H9 (cell line): ENCODE measurements at regions not wholly inside any gene's neighbourhood (a gene's known extent, or its start where the extent isn't known, plus 50 kb on each side); places are given as distances from the start of the nearest gene placed in this dataset.

Source experiments
- DNase-seq: peaks from one replicate; pipeline ENCODE4 v3.0.0-alpha.2; 2017
- H2AFZ ChIP-seq: one replicate; pipeline ENCODE4 v1.6.1; 2013; ENCODE audit warnings: mild to moderate bottlenecking, low read length, control low read depth, moderate library complexity
- H2AK5ac ChIP-seq: 2 replicates; pipeline ENCODE4 v1.6.1; 2013; ENCODE audit warnings: low read length, control low read depth, mixed read lengths; ENCODE audit not compliant: insufficient read length
- H2BK120ac ChIP-seq: one replicate; pipeline ENCODE4 v1.6.1; 2013; ENCODE audit warnings: low read depth, mild to moderate bottlenecking, low read length, control low read depth, inconsistent platforms; ENCODE audit not compliant: poor library complexity, severe bottlenecking
- H2BK12ac ChIP-seq: 2 replicates; pipeline ENCODE4 v1.6.1; 2013; ENCODE audit warnings: low read length, control low read depth, mixed read lengths, low read depth; ENCODE audit not compliant: insufficient read length
- H2BK15ac ChIP-seq: 2 replicates; pipeline ENCODE4 v1.6.1; 2013; ENCODE audit warnings: low read depth, low read length, control low read depth
- H2BK20ac ChIP-seq: one replicate; pipeline ENCODE4 v1.6.1; 2013; ENCODE audit warnings: low read depth, mild to moderate bottlenecking, low read length, control low read depth, inconsistent platforms; ENCODE audit not compliant: poor library complexity, severe bottlenecking
- H2BK5ac ChIP-seq: 2 replicates; pipeline ENCODE4 v1.6.1; 2013; ENCODE audit warnings: low read length, control low read depth, mixed read lengths; ENCODE audit not compliant: insufficient read length
- H3K14ac ChIP-seq: 2 replicates; pipeline ENCODE4 v1.6.1; 2013; ENCODE audit warnings: low read length, control low read depth; ENCODE audit not compliant: insufficient read depth
- H3K18ac ChIP-seq: 2 replicates; pipeline ENCODE4 v1.6.1; 2013; ENCODE audit warnings: low read depth, mild to moderate bottlenecking, mixed read lengths, low read length, control low read depth; ENCODE audit not compliant: insufficient read length
- H3K23ac ChIP-seq: 2 replicates; pipeline ENCODE4 v1.6.1; 2013; ENCODE audit warnings: low read length, control low read depth, mixed read lengths, low read depth; ENCODE audit not compliant: insufficient read length
- H3K23me2 ChIP-seq: 2 replicates; pipeline ENCODE4 v1.6.1; 2013; ENCODE audit warnings: low read depth, mild to moderate bottlenecking, mixed read lengths, low read length, control low read depth; ENCODE audit not compliant: insufficient read length, poor library complexity, severe bottlenecking
- H3K27ac ChIP-seq: 2 replicates; pipeline ENCODE4 v1.5.1; 2013; ENCODE audit warnings: low read length, control low read depth, mixed read lengths, low read depth; ENCODE audit not compliant: insufficient read length
- H3K27me3 ChIP-seq: 2 replicates; pipeline ENCODE4 v1.6.1; 2013; ENCODE audit warnings: low read length, control low read depth, inconsistent platforms; ENCODE audit not compliant: insufficient read depth
- H3K4ac ChIP-seq: 2 replicates; pipeline ENCODE4 v1.6.1; 2013; ENCODE audit warnings: low read depth, mild to moderate bottlenecking, control low read depth, inconsistent platforms, low read length, moderate library complexity
- H3K4me1 ChIP-seq: 2 replicates; pipeline ENCODE4 v1.6.1; 2013; ENCODE audit warnings: low read length, control low read depth, inconsistent platforms; ENCODE audit not compliant: insufficient read depth
- H3K4me2 ChIP-seq: 2 replicates; pipeline ENCODE4 v1.6.1; 2013; ENCODE audit warnings: low read length, control low read depth, mixed read lengths; ENCODE audit not compliant: insufficient read length, insufficient read depth
- H3K56ac ChIP-seq: 2 replicates; pipeline ENCODE4 v1.6.1; 2013; ENCODE audit warnings: low read depth, mild to moderate bottlenecking, mixed read lengths, low read length, control low read depth; ENCODE audit not compliant: insufficient read length
- H3K79me1 ChIP-seq: 2 replicates; pipeline ENCODE4 v1.6.1; 2013; ENCODE audit warnings: low read depth, mild to moderate bottlenecking, moderate library complexity, low read length, control low read depth, inconsistent platforms; ENCODE audit not compliant: insufficient read depth, poor library complexity, severe bottlenecking
- H3K79me2 ChIP-seq: 2 replicates; pipeline ENCODE4 v1.6.1; 2013; ENCODE audit warnings: low read length, control low read depth, inconsistent platforms; ENCODE audit not compliant: insufficient read depth
- H3K9ac ChIP-seq: 2 replicates; pipeline ENCODE4 v1.6.1; 2013; ENCODE audit warnings: low read length, control low read depth, mixed read lengths; ENCODE audit not compliant: insufficient read length; ENCODE audit errors: extremely low read depth
- H3K9me3 ChIP-seq: one replicate; pipeline ENCODE4 v1.6.1; 2013; ENCODE audit warnings: low read depth, low read length, inconsistent platforms; ENCODE audit not compliant: control insufficient read depth
- H3T11ph ChIP-seq: one replicate; pipeline ENCODE4 v1.6.1; 2013; ENCODE audit warnings: mild to moderate bottlenecking, low read length, control low read depth, inconsistent platforms
- H4K20me1 ChIP-seq: one replicate; pipeline ENCODE4 v1.6.1; 2013; ENCODE audit not compliant: control insufficient read depth, insufficient read length, insufficient read depth
- H4K5ac ChIP-seq: 2 replicates; pipeline ENCODE4 v1.6.1; 2013; ENCODE audit warnings: low read depth, mild to moderate bottlenecking, mixed read lengths, low read length, control low read depth; ENCODE audit not compliant: insufficient read length
- H4K8ac ChIP-seq: replicated peaks from 2 replicates; pipeline ENCODE4 v1.6.1; 2013; ENCODE audit warnings: low read length, control low read depth, mixed read lengths, low read depth; ENCODE audit not compliant: insufficient read length
- H4K91ac ChIP-seq: 2 replicates; pipeline ENCODE4 v1.6.1; 2013; ENCODE audit warnings: low read depth, mild to moderate bottlenecking, moderate library complexity, mixed read lengths, low read length, control low read depth; ENCODE audit not compliant: insufficient read length
- H3K27ac Mint-ChIP-seq, 3 experiments: 2 replicates in 2 of 3; 3 replicates in 1 of 3; pipeline ENCODE4 v1.8.0; 2020 to 2021; ENCODE audit warnings: mixed read lengths in 3 of 3, mild to moderate bottlenecking in 1 of 3, moderate library complexity in 1 of 3
- H3K27me3 Mint-ChIP-seq: 2 replicates; pipeline ENCODE4 v1.8.0; 2021; ENCODE audit warnings: low read depth, mild to moderate bottlenecking, moderate library complexity, mixed read lengths
- H3K36me3 Mint-ChIP-seq, 3 experiments: 2 replicates in 2 of 3; 3 replicates in 1 of 3; pipeline ENCODE4 v1.8.0; 2020 to 2021; ENCODE audit warnings: low read depth in 3 of 3, mixed read lengths in 3 of 3; ENCODE audit not compliant: insufficient read depth in 1 of 3
- H3K4me1 Mint-ChIP-seq, 2 experiments: 2 replicates each; pipeline ENCODE4 v1.8.0; 2020; ENCODE audit warnings: mixed read lengths in 2 of 2
- H3K4me3 Mint-ChIP-seq, 2 experiments: 2 replicates in 1 of 2; 3 replicates in 1 of 2; pipeline ENCODE4 v1.8.0; 2020 to 2021; ENCODE audit warnings: mild to moderate bottlenecking in 2 of 2, mixed read lengths in 2 of 2, moderate library complexity in 1 of 2
- H3K9me3 Mint-ChIP-seq, 2 experiments: 2 replicates in 1 of 2; 3 replicates in 1 of 2; pipeline ENCODE4 v1.8.0; 2020; ENCODE audit warnings: mild to moderate bottlenecking in 2 of 2, mixed read lengths in 2 of 2, moderate library complexity in 1 of 2
- WGBS: extraction: QIAGEN DNeasy Blood & Tissue Kit; methylation state at CpG from one replicate; pipeline ENCODE4 v1.1.7; 2013; ENCODE audit warnings: missing lambda C conversion rate, low lambda C conversion rate, mixed read lengths; ENCODE audit not compliant: insufficient read length; ENCODE audit errors: extremely low coverage; 5-methylcytosine and 5-hydroxymethylcytosine counted together
- TF ChIP-seq, protein P1 (sequence below): fragments of 200-600 bp; sonication (generic); conservative IDR thresholded peaks from 3 replicates; pipeline ENCODE4 v1.8.0; 2021; ENCODE audit warnings: antibody characterized with exemption, mild to moderate bottlenecking

DNA sequence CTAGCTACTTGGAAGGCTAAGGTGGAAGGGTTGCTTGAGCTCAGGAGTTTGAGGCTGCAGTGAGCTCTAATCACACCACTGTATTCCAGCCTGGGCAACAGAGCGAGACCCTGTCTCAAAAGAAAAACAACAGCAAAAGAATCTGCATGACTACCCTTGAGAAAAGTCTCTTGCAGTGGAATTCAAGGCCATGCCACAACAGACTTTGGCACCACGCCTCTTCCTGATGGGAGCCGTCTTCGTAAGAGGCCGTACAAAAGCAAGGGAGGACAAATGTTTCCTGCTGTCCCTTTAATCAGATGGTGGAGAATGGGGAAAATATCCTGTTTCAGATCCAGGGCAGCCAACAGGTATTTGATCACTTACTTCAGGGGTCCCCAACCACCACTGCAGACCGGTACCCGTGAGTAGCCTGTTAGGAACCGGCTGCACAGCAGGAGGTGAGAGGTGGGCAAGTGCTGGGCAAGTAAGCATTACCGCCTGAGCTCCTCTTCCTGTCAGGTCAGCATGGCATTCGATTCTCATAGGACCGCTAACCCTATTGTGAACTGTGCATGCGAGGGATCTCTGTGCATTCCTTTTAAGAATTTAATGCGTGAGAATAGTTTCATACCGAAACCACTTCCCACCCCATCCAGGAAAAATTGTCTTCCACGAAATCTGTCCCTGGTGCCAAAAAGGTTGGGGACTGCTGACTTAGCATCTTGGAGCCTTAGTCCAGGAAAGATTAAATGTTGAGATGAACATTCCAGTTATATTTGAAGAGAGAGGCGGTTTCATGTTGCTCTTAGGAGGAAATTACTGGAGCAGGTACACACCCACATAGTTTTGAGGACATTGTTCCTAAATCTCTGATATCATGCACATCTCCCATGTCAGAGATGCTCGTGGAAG, 94.4 kb upstream of the XPO1 start:
- Histone ChIP-seq H2BK120ac (no peak overlapping the region), H3K56ac (no peak overlapping the region), H3K79me2 (no peaks in the 10 kb centered on the region), H3K18ac (no peak overlapping the region), H4K8ac (no peak overlapping the region), H3K14ac (no peak overlapping the region), H3K9me3 (no peaks in the 10 kb centered on the region), H2BK20ac (no peak overlapping the region), H4K91ac (no peak overlapping the region), H2BK15ac (no peak overlapping the region), H4K20me1 (no peaks in the 10 kb centered on the region), H2BK12ac (no peak overlapping the region), H3K23me2 (no peaks in the 10 kb centered on the region), H2AK5ac (no peak overlapping the region), H3K79me1 (no peaks in the 10 kb centered on the region), H4K5ac (no peak overlapping the region), H3K4me2 (no peak overlapping the region), H3K27me3 (no peaks in the 10 kb centered on the region), H3K9ac (no peak overlapping the region), H2BK5ac (no peak overlapping the region), H2AFZ (no peak overlapping the region), H3T11ph (no peak overlapping the region), H3K23ac (no peak overlapping the region), H3K4me1 (no peaks in the 10 kb centered on the region; the same call in none of the 2 replicates), H3K27ac (no peak overlapping the region), H3K4ac (no peak overlapping the region)
- no peaks in the 10 kb centered on the region for H3K36me3 Mint-ChIP-seq
- TF ChIP-seq, protein P1, sequence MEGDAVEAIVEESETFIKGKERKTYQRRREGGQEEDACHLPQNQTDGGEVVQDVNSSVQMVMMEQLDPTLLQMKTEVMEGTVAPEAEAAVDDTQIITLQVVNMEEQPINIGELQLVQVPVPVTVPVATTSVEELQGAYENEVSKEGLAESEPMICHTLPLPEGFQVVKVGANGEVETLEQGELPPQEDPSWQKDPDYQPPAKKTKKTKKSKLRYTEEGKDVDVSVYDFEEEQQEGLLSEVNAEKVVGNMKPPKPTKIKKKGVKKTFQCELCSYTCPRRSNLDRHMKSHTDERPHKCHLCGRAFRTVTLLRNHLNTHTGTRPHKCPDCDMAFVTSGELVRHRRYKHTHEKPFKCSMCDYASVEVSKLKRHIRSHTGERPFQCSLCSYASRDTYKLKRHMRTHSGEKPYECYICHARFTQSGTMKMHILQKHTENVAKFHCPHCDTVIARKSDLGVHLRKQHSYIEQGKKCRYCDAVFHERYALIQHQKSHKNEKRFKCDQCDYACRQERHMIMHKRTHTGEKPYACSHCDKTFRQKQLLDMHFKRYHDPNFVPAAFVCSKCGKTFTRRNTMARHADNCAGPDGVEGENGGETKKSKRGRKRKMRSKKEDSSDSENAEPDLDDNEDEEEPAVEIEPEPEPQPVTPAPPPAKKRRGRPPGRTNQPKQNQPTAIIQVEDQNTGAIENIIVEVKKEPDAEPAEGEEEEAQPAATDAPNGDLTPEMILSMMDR = no peak
- DNase-seq = no peak
- H3K9me3 Mint-ChIP-seq = no peaks in the 10 kb centered on the region
- peaks cover 47 to 48% of the 10 kb centered on the region in 2 experiments for H3K4me1 Mint-ChIP-seq
- no peak overlapping the region for H3K27ac Mint-ChIP-seq
- no CpG with 5 or more reads among the region's 17 CpGs for WGBS
- H3K27me3 Mint-ChIP-seq = no peaks in the 10 kb centered on the region
- no peak overlapping the region; a peak in 1 of 5 replicates for H3K4me3 Mint-ChIP-seq
